HG03196 (cell line): ENCODE measurements at regions not wholly inside any gene's neighbourhood (a gene's known extent, or its start where the extent isn't known, plus 50 kb on each side); places are given as distances from the start of the nearest gene placed in this dataset.

Experiments
- ATAC-seq: cut with Tn5 transposase; IDR thresholded peaks from one replicate; pipeline ENCODE4 v1.9.1; 2021; ENCODE audit not compliant: unreplicated experiment

GRCh38 chr2:72004976-72005375 lies 142.7 kb downstream of the CYP26B1 start:
- no peak for ATAC-seq

DNA sequence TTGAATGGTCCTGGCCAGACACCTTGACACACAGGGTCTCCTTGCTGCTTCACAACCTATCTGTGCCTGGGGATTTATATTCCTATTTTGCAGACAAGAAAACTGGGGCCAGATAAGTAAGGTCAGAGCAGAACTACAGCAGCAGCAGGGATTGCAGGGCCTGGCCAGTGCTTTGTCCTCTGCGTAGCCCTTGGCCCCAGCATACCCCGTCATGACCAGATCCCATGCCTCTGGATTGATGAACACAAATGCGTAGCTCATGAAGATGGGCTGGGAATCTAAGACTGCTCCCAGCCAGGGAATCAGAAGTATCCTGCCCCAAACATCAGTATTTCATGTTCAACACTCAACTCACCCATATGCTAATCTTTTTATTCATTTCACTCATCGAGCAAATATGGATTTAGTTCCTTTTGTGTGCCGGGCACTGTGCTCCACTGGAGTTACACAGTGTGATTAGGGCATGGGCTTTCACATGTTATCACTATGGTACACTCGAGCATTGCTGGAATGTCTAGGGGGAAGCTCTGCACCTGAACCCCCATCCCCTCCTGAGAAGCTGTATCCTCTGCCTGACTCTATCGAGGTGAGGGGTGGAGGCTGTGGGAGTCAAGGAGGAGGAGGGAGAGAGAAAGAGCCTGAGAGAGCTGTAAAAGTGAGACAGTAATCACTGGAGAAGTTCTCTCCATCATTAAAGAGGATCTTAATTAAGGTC lies 143.3 kb downstream of the CYP26B1 start:
- no peak for ATAC-seq

GRCh38 chr2:72003796-72004195 lies 143.9 kb downstream of the CYP26B1 start:
- ATAC-seq: no peak

DNA sequence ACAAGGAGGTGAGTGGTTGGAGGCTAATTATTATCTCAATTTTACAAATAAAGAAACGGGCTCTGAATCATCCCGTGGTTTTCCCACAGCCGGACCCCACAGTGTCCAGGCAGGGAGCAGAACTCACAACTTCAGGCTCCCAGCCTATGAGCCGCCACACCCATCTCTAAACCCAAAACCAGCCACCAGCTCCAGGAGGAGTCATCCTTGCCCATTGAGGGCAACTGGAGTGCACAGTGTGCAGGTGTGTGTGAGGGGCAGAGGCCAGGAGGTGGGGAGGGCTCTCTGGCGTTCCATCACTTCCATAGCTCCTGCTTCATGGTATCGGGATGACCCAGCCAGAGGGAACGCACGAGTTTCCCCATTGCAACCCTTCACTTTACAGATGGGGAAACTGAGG lies 144.5 kb downstream of the CYP26B1 start:
- ATAC-seq: no peak

- no peak for ATAC-seq
Observed at GRCh38 chr2:72001937-72002690, 145.5 kb downstream of the CYP26B1 start.

DNA sequence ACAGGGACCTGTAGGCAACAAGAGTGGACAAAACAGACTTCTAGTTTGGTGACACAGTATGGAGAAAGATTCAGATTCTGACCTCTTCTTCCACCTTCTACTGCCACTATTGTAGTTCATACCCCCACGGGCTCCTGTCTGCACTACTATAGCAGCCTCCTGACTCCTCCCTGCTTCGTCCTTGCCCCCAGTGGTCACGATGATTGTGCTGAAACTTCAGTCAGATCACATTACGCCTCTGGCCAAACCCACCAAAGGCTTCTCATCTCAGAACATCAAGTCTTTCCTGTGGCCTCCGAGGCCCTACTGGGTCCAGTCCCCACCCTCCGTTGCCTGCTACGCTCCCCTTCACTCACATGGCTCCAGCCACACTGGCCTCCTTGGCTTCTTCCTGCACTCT lies 147.6 kb downstream of the CYP26B1 start:
- no peak for ATAC-seq

- no peak for ATAC-seq
Observed at GRCh38 chr2:71999580-71999979, 148.1 kb downstream of the CYP26B1 start.

GRCh38 chr2:71997843-71998242 lies 149.8 kb downstream of the CYP26B1 start:
- no peak for ATAC-seq

- no peak for ATAC-seq
Observed at GRCh38 chr2:71995067-71995665, 152.5 kb downstream of the CYP26B1 start.

- no peak for ATAC-seq
Observed at GRCh38 chr2:71992036-71992435, 155.6 kb downstream of the CYP26B1 start.

DNA sequence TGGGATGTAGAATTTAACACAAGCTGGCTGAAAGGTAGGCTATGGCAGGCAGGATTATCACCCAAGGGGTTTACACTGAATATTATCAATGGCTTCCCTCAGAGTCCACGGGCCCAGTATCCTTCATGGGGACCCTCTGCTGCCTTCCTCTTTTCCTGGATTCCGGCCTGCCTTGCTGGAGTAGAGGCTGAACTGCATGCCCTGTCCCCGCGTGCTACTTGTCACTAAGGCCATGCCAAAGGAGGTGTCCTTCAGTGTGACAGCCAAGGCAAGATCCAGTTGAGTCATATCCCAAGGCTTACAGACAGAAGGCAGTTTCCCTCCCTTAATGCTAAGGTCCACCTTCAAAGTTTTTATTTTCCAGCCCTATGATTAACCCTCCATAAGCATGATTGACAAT lies 156.3 kb downstream of the CYP26B1 start:
- ATAC-seq: no peak

DNA sequence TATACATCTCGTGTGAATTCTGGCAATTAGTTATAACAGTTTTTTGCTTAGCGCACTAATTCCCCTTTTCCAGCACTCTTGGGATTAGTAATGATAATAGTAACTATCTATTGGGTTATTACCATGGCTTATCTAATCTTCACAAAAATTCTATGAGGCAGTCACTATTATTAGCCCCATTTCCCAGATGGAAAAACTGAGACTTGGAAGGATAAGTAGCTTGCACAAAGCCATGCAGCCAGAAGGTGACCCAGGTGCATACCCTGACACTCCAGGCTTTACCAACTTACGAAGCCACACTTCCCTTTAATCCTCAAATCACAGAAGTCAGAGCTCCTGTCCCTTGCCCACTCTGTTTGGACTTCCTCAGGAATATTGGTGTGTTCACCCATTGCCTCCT lies 156.8 kb downstream of the CYP26B1 start:
- no peak for ATAC-seq

DNA sequence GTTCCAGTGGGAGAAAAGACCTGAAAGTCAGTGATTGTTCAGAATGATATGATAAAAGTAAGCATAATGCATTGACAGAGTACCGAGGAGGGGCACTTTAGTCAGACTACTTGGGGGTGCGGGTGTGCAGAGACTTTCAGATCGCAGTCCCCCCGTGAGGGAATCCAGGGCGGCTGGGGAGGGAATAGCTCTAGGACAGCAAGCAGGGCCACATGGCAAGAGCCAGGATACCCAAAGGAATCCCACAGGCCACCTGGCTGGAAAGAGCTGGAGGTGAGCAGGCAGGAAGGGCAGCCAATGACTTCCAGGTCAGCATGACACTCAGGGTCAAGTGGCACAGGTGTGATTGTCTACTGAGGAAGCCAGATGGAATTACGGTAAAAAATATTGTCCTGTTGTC lies 157.5 kb downstream of the CYP26B1 start:
- no peak for ATAC-seq

GRCh38 chr2:71989671-71990070 lies 158.0 kb downstream of the CYP26B1 start:
- no peak for ATAC-seq

GRCh38 chr2:71988170-71988569 lies 159.5 kb downstream of the CYP26B1 start:
- no peak for ATAC-seq

DNA sequence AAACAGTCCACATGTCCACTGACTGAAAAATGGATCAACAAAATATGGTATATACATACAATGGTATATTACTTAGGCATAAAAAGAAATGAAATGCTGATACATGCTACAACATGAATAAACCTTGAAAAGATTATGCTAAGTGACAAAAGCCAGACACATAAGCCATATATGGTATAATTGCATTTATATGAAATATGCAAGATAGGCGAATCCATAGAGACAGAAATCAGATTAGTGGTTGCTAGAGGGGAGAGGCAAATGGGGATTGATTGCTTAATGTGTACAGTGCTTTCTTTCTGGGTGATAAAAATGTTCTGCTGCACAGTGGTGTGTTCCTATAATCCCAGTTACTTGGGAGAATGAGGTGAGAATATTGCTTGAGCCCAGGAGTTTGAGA lies 171.0 kb downstream of the CYP26B1 start:
- no peak for ATAC-seq

GRCh38 chr2:71974846-71975245 lies 172.8 kb downstream of the CYP26B1 start:
- no peak for ATAC-seq

GRCh38 chr2:71971493-71971892 lies 176.2 kb downstream of the CYP26B1 start:
- no peak for ATAC-seq

DNA sequence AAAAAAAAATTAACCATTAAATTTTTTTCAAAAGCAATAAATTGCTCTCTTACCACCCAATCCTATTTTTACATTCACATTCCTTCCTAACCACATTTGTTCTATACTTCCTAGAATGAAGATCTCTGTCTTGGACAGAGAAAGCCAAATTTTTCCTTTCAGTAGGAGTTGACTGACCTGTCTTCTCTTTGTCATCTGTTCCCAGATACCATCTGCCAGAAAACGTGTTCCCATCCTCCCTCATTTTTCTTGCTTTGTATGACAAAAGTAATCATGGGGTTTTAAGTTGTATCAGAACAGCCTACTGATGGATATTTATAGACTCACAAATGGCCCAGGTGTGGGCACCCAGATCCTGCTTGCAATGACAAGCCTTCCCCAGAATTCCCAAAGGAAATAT lies 182.1 kb downstream of the CYP26B1 start:
- no peak for ATAC-seq

DNA sequence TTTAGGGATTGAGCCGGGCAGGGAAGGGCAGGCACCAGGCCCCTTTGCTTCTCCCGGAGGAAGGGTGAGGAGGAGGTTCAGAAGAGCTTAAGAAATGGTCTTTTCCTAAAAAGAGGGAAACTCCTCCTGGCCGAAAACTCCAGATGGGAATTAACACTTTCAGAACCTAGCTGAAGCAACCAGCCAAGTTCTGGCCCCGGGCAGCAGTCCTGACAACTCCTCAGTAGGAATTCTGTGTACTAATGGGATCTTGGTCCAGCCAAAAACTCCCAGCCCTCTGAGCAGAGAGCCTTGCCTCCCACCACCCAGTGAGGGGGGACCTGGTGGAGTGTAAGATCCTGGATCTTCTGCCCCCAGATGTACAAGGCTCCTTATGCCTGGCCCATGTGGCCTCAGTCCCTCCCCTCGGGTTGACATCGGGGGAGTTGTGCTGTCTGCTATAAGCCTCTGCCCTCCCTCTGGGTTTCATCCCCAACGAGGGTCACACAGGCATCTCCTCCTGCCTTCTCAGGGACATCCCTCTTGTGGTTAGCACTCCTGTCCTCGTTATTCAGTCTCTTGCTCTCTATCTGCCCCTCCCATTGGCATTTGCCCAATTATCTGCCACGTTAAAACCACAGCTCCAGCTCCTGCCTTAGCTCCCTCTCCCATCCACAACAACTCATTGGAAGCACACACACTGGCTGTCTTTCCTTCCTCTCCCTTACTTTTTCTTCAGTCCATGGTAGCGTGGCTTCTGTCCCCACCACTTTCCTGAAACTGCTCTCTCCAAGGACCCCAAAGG lies 184.6 kb downstream of the CYP26B1 start:
- ATAC-seq: no peak

DNA sequence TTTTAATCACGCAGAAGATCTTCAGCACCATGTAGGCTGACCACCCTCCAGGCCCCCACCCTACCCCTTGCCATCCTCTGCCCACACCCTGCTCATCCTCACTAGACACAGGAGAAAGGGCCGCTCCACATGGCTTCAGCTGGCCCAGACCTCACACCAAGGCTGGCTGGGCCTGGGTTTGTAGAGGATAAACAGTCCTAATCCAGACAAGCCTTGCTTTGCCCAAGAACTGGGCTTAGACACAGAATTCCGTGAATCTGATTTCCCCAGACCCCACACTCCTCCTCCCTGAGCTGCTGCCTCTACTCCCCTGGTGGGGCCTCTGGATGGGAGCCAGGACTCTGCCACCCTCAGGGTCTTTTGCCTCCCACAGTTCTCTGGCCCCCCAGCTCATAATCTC lies 185.3 kb downstream of the CYP26B1 start:
- no peak for ATAC-seq
